HepG2 (cell line): ENCODE measurements at regions not wholly inside any gene's neighbourhood (a gene's known extent, or its start where the extent isn't known, plus 50 kb on each side); places are given as distances from the start of the nearest gene placed in this dataset.

Source experiments
- ATAC-seq: fragments of 200-7000 bp; cut with Tn5 transposase; 3 replicates; pipeline ENCODE4 v1.9.1; 2020; ENCODE audit warnings: mild to moderate bottlenecking, moderate library complexity
- BruUV-seq: library from RNA; stranded (reverse); fragments of 400-500 nt; replicated peaks from 2 replicates; lab custom pipeline; 2021; lab: Mats Ljungman, UMichigan
- CTCF ChIA-PET: fragments of 300-600 bp; formaldehyde crosslinking; extraction: SDS; loops from one replicate; lab custom pipeline; 2021; ENCODE audit warnings: low total read pairs, inconsistent platforms, low intra/inter-chr PET ratio; lab: Yijun Ruan, JAX
- POLR2A ChIA-PET: fragments of 350-600 bp; sonication (Branson Sonifier 250); formaldehyde crosslinking; loops from one replicate; lab custom pipeline; 2020; ENCODE audit warnings: antibody characterized with exemption, inconsistent platforms; lab: Yijun Ruan, JAX
- DNase-seq: peaks from one replicate; pipeline ENCODE4 v3.0.0-alpha.2; 2015; ENCODE audit warnings: low spot score
- FAIRE-seq: peaks from 3 replicates; lab custom pipeline; 2011; peaks lifted over from hg19 to GRCh38; lab: Jason Lieb, UNC
- H2AFZ ChIP-seq: one replicate; pipeline ENCODE4 v1.6.1; 2011; ENCODE audit warnings: low read length, inconsistent platforms
- H3K27ac ChIP-seq: fragments of 300-600 bp; 3 replicates; pipeline ENCODE4 v1.8.0; 2011; ENCODE audit warnings: mixed run types, mild to moderate bottlenecking, mixed read lengths, low read length, inconsistent platforms; ENCODE audit not compliant: insufficient read depth; ENCODE audit errors: extremely low read length
- H3K27me3 ChIP-seq, 2 experiments: fragments of 200-600 bp in 1 of 2; 2 replicates in 1 of 2; 3 replicates in 1 of 2; pipeline versions ENCODE4 v1.6.0 to v1.8.0; 2011; ENCODE audit warnings: low read length in 2 of 2, mild to moderate bottlenecking in 2 of 2, moderate library complexity in 2 of 2, inconsistent platforms in 1 of 2; ENCODE audit not compliant: insufficient read depth in 2 of 2, control insufficient read depth in 1 of 2
- H3K36me3 ChIP-seq, 2 experiments: fragments of 200-600 bp in 1 of 2; replicated peaks in 1 of 2; 2 replicates in 1 of 2; 3 replicates in 1 of 2; pipeline versions ENCODE4 v1.5.1 to v1.8.0; 2011; ENCODE audit warnings: low read length in 2 of 2, inconsistent platforms in 1 of 2; ENCODE audit not compliant: insufficient read depth in 2 of 2, control insufficient read depth in 1 of 2
- H3K4me1 ChIP-seq: 2 replicates; pipeline ENCODE4 v1.5.1; 2012; ENCODE audit warnings: low read length, inconsistent platforms; ENCODE audit not compliant: insufficient read depth
- H3K4me2 ChIP-seq: 2 replicates; pipeline ENCODE4 v1.6.0; 2011; ENCODE audit warnings: low read depth, low read length, inconsistent platforms
- H3K4me3 ChIP-seq, 3 experiments: fragments of 200-600 bp in 1 of 3; sonication (generic), shearing (Covaris generic) in 1 of 3; replicated peaks in 1 of 3; 2 replicates each; pipeline ENCODE4 v1.5.1; 2011 to 2016; ENCODE audit warnings: low read length in 3 of 3, inconsistent platforms in 2 of 3, low read depth in 2 of 3, mild to moderate bottlenecking in 2 of 3, control low read depth in 1 of 3, mixed read lengths in 1 of 3; ENCODE audit not compliant: insufficient read depth in 1 of 3
- H3K79me2 ChIP-seq: one replicate; pipeline ENCODE4 v1.6.1; 2011; ENCODE audit warnings: low read length, inconsistent platforms; ENCODE audit not compliant: insufficient read depth
- H3K9ac ChIP-seq: 2 replicates; pipeline ENCODE4 v1.6.0; 2011; ENCODE audit warnings: mild to moderate bottlenecking, low read depth, low read length, inconsistent platforms; ENCODE audit not compliant: insufficient read depth
- H3K9me3 ChIP-seq: 2 replicates; pipeline ENCODE4 v1.5.1; 2012; ENCODE audit warnings: mild to moderate bottlenecking, low read length
- H4K20me1 ChIP-seq: 2 replicates; pipeline ENCODE4 v1.6.0; 2011; ENCODE audit warnings: inconsistent platforms, mild to moderate bottlenecking, low read length, moderate library complexity; ENCODE audit not compliant: insufficient read depth
- CEBPB ChIP-seq: IDR thresholded peaks from 2 replicates; pipeline ENCODE4 v1.6.1; 2011; ENCODE audit warnings: low read depth, low read length, improper control_type of control experiment, borderline replicate concordance
- CEBPG ChIP-seq: IDR thresholded peaks from 2 replicates; pipeline ENCODE4 v1.6.1; 2016
- DR1 ChIP-seq: sonication (generic); formaldehyde crosslinking; IDR thresholded peaks from 2 replicates; pipeline ENCODE4 v1.8.0; 2021; ENCODE audit warnings: mild to moderate bottlenecking, missing genetic modification reagents, inconsistent platforms
- MAFK ChIP-seq, 2 experiments: IDR thresholded peaks in 1 of 2; conservative IDR thresholded peaks in 1 of 2; 2 replicates each; pipeline ENCODE4 v1.6.1; 2011; ENCODE audit warnings: improper control_type of control experiment in 2 of 2, low read length in 2 of 2
- MEIS1 ChIP-seq: sonication (generic); formaldehyde crosslinking; IDR thresholded peaks from 2 replicates; pipeline ENCODE4 v1.9.0; 2021; ENCODE audit warnings: mild to moderate bottlenecking, missing genetic modification reagents, moderate library complexity, borderline replicate concordance
- ZBTB10 ChIP-seq: sonication (generic); formaldehyde crosslinking; IDR thresholded peaks from 2 replicates; pipeline ENCODE4 v1.4.0; 2020; ENCODE audit warnings: missing genetic modification reagents, borderline replicate concordance
- ZNF160 ChIP-seq: sonication (generic); formaldehyde crosslinking; IDR thresholded peaks from 2 replicates; pipeline ENCODE4 v1.8.0; 2022; ENCODE audit warnings: mild to moderate bottlenecking, inconsistent platforms, missing genetic modification reagents
- ZNF441 ChIP-seq: sonication (generic); formaldehyde crosslinking; IDR thresholded peaks from 2 replicates; pipeline ENCODE4 v1.7.0; 2021; ENCODE audit warnings: missing genetic modification reagents, borderline replicate concordance
- ZNF782 ChIP-seq: sonication (generic); formaldehyde crosslinking; IDR thresholded peaks from 2 replicates; pipeline ENCODE4 v1.4.0; 2020; ENCODE audit warnings: missing genetic modification reagents, mild to moderate bottlenecking, borderline replicate concordance
- ZSCAN30 ChIP-seq: sonication (generic); formaldehyde crosslinking; IDR thresholded peaks from 2 replicates; pipeline ENCODE4 v1.5.0; 2020; ENCODE audit warnings: mild to moderate bottlenecking, missing genetic modification reagents
- WGBS: methylation state at CpG from one replicate; pipeline ENCODE4 v1.1.6; 2017; ENCODE audit warnings: low lambda C conversion rate; 5-methylcytosine and 5-hydroxymethylcytosine counted together
- in situ Hi-C: cut with HindIII; loops from 2 replicates; pipeline ENCODE4 v1.10.0; 2017; ENCODE audit warnings: low pct_unique_long_range_greater_than_20kb; ENCODE audit not compliant: extremely low pct_ligation_motif_present
- intact Hi-C: fragments of 100-400 bp; cut with micrococcal nuclease; formaldehyde crosslinking; loops from one replicate; pipeline ENCODE4 v1.10.0; 2022; ENCODE audit not compliant: unreplicated experiment

- peaks cover 25% of the 10 kb centered on the region for H3K4me1 ChIP-seq
- no peak overlapping the region for H3K27ac ChIP-seq
- ATAC-seq (no peak), DNase-seq (no peak), FAIRE-seq (no peak)
- no TSS peak for BruUV-seq
- H3K9me3 ChIP-seq: 0 out of 2 replicates have a peak, but pooled peaks cover 15% of the 10 kb centered on the region
- ChIA-PET POLR2A (no interaction called here), CTCF (no interaction called here)
- no peak overlapping the region for H3K4me2 ChIP-seq
- TF ChIP-seq ZBTB10 (no peak), DR1 (CRISPR knock-in tag) (no peak), MEIS1 (CRISPR knock-in tag) (no peak), MAFK (conservative IDR thresholded peaks at IDR 0.05 in 1 of 2, IDR thresholded peaks at IDR 0.05 in 1 of 2; ENCODE audit: low read length in 2 of 2) (no peak), ZNF441 (CRISPR knock-in tag) (no peak), ZNF782 (CRISPR knock-in tag) (no peak)
- no peaks in the 10 kb centered on the region for H3K27me3 ChIP-seq
- in situ Hi-C loops: no loop called here
- intact Hi-C loops: no loop called here
- no peak overlapping the region for H2AFZ ChIP-seq
- no peaks in the 10 kb centered on the region for H4K20me1 ChIP-seq
- H3K36me3 ChIP-seq: no peaks in the 10 kb centered on the region
- no peaks in the 10 kb centered on the region for H3K79me2 ChIP-seq
- WGBS: 14% methylated on average over 1 of the region's 1 CpG
- no peak overlapping the region for H3K4me3 ChIP-seq
- no peak overlapping the region for H3K9ac ChIP-seq
Observed at GRCh38 chr17:71107136-71107535, 937.8 kb downstream of the KCNJ2 start.

GRCh38 chr17:71109697-71110096 lies 940.4 kb downstream of the KCNJ2 start:
- H3K4me1 ChIP-seq: peaks cover 33% of the 10 kb centered on the region

More at GRCh38 chr17:71109697-71110096, 940.4 kb downstream of the KCNJ2 start:
- Histone ChIP-seq H3K4me3 (no peak overlapping the region), H3K79me2 (no peaks in the 10 kb centered on the region), H3K9ac (no peak overlapping the region), H2AFZ (no peak overlapping the region), H3K27ac (no peak overlapping the region), H3K4me2 (no peak overlapping the region), H4K20me1 (no peaks in the 10 kb centered on the region), H3K27me3 (no peaks in the 10 kb centered on the region), H3K36me3 (no peaks in the 10 kb centered on the region), H3K9me3 (peaks cover 15% of the 10 kb centered on the region; the same call in 1 of the 2 replicates)
- no peak for FAIRE-seq
- no peak for ATAC-seq
- no peak for DNase-seq
- intact Hi-C loops (no loop called here), in situ Hi-C loops (no loop called here)
- ChIA-PET CTCF (no interaction called here), POLR2A (no interaction called here)
- 31% methylated on average over 3 of the region's 3 CpGs for WGBS
- no TSS peak for BruUV-seq
- TF ChIP-seq CEBPG (CRISPR knock-in tag) (0 out of 2 replicates have a peak, but pooled peaks have one; percentile 36), ZNF160 (CRISPR knock-in tag) (no peak), CEBPB (peak; percentile 84), ZSCAN30 (CRISPR knock-in tag) (no peak)
